Thyroid gland (tissue), 4 donors: ENCODE measurements at regions not wholly inside any gene's neighbourhood (a gene's known extent, or its start where the extent isn't known, plus 50 kb on each side); places are given as distances from the start of the nearest gene placed in this dataset.

Source experiments
- CTCF ChIP-seq, 6 experiments: fragments of 200-600 bp in 3 of 6; fragments of 450-650 bp in 3 of 6; sonication (generic) in 3 of 6; IDR thresholded peaks; one replicate each; pipeline ENCODE4 v1.5.1; 2016 to 2019; ENCODE audit warnings: antibody characterized with exemption in 6 of 6, mild to moderate bottlenecking in 2 of 6, inconsistent platforms in 1 of 6, moderate library complexity in 1 of 6
- POLR2A ChIP-seq, 2 donors: fragments of 450-650 bp; IDR thresholded peaks; one replicate each; pipeline ENCODE4 v1.6.1; 2017; ENCODE audit warnings: antibody characterized with exemption in 2 of 2, mild to moderate bottlenecking in 2 of 2, moderate library complexity in 1 of 2

- TF ChIP-seq CTCF (IDR thresholded peaks at IDR 0.05) (no peak), POLR2A (IDR thresholded peaks at IDR 0.05) (no peak)
Measured at GRCh38 chr10:75294518-75294865, 58.7 kb upstream of the COMTD1 start.
